GM21529 (cell line): ENCODE measurements at regions not wholly inside any gene's neighbourhood (a gene's known extent, or its start where the extent isn't known, plus 50 kb on each side); places are given as distances from the start of the nearest gene placed in this dataset.

ENCODE experiments used
- ATAC-seq: cut with Tn5 transposase; IDR thresholded peaks from one replicate; pipeline ENCODE4 v1.9.1; 2021; ENCODE audit not compliant: unreplicated experiment

GRCh38 chr5:97538912-97539311, 355.9 kb upstream of the RIOK2 start:
- ATAC-seq, result no peak

- no peak for ATAC-seq
Measured at GRCh38 chr5:97541864-97542263, 358.8 kb upstream of the RIOK2 start.

- ATAC-seq, result no peak
Measured at GRCh38 chr5:97542469-97542868, 359.4 kb upstream of the RIOK2 start.

GRCh38 chr5:97543166-97543565, 360.1 kb upstream of the RIOK2 start:
- ATAC-seq, result no peak

DNA sequence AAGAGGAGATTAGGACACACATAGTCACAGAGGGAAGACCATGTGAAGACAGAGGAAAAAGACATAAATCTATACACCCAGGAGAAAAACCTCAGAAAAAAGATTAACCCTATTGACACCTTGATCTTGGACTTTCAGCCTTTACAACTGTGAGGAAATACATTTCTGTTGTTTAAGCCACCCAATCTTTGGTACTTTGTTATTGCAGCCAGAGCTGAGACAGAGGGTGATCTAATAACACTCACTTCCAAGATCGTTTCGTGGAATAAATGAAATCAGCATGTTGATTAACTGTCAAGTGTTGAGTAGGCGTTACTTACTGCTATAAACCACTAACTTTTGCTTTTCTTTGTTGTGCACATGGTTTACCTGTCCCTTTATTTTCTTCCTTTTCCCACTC, 361.2 kb upstream of the RIOK2 start:
- ATAC-seq, result no peak

DNA sequence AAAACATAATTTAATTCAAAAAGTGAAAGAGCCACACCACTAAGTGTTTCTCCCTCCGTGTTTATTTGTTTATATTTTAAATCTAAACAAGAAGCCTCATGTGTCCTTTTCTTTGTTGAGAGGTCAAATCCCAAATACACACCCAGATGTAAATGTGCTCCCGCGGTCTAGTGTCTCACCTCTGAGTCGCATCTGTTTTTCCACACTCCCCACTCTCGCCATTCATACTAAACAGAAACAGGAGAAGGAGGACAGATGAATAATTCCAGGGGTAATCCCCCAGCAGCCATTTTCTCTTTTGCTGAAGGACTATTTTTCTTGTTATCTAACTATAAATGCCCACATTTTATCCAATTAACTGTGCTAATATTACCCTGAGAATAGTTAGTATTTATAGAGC, 361.6 kb upstream of the RIOK2 start:
- no peak for ATAC-seq

DNA sequence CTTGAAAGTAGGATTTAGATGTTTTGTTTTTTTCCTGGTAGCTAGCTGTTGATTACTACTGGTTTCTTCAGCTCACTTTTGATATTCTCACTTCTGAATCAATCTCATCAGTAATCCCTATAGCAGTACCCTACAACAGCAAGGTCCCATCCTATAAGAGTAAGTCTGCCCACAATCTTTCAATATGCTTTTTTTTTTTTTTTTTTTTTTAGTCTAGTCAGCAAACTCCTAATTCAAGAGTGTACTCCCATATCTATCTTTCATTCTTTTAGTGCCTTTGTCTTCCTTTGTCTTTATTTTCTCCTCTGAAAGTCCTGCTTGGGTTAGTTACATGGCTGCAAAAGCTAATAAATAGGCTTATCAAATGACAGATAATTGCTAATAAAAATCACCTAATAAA, 362.4 kb upstream of the RIOK2 start:
- no peak for ATAC-seq

- no peak for ATAC-seq
Measured at GRCh38 chr5:97545886-97546535, 363.0 kb upstream of the RIOK2 start.

DNA sequence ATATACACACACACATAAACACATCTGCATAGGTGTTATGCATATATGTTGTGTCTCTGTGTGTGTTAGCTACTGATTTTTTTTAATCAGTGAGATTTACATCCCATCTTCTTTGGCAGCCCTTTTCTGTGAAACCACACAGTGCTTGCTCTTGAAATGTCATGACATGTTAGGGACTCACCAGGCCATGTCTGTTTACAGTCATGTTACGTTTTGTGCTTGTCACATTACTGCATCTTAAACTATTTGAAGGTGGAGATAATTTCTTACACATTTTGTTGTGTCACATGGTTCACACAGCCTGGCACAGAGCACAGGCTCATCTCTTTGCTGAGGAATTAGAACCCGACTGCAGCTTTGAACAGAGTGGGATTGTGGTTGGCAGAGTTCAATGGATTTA, 364.4 kb upstream of the RIOK2 start:
- ATAC-seq, result no peak

DNA sequence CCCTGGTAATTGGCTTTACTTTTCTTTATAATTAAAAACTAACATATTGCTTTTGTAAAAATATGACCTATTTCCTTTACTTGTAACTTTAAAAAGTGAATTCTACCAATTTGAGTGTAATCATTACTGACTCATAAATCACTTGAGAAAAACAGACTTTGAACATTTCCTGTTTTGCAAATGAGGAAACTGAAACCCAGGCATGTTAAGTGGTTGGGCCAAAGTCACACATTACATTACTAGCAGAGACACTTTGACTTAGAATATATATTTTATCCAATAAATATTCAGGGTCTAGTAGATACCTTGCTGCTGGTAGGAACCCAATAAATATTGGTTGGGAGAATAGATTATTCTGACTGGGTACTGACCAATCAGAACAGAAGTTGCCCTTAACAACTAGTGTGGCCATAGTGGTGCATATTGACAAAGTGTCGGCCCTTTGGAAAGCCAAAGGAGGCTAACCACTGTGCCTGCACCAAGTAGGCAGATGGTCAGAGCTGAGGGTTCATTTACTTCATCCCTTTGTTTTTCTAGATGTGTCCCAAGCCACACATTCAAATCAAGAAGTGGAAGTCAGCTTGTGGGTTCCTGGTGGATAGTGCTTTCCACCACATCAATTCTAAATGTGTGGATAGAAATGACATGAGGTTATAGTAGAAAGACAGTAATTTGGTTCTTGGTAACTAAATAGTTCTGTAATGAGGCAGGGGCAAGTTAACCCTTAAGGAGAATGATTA, 365.1 kb upstream of the RIOK2 start:
- ATAC-seq, result peak; percentile 83

DNA sequence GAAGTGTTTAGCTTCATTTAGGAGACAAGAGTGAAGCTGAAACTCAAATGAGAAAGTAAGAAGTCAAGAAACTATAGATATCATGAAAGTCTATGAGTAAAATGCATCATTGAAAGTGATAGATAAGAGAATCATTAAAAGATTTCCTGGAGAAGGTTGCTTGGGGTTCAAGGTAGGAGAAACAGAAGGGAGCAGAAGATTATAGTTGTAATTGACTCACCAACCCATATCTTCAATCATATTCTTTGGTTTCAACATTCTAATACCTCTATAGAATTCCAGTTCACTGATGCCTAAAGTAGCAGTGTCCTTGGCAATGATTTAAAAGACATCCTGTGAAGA, 365.7 kb upstream of the RIOK2 start:
- ATAC-seq, result no peak

GRCh38 chr5:97549496-97549895, 366.4 kb upstream of the RIOK2 start:
- no peak for ATAC-seq

DNA sequence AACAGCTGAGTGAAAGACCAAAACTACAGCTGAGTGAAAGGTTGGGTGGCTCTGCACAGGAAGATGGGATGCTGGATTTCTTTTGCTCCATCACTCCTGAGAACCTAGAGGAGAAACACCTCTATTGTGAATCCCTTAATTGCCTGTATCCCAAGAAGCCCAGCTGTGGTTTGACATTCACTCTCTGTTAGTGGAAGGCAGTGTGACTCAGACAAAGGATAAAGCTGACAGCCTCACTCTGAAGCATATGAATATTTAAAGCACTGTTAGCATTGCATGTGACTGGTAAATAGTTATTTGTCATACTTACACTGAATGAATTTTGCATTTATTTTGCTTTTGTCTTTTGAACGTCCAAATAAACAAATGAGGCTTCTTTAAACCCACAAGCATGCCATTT, 367.1 kb upstream of the RIOK2 start:
- no peak for ATAC-seq

GRCh38 chr5:97550818-97551217, 367.8 kb upstream of the RIOK2 start:
- no peak for ATAC-seq

DNA sequence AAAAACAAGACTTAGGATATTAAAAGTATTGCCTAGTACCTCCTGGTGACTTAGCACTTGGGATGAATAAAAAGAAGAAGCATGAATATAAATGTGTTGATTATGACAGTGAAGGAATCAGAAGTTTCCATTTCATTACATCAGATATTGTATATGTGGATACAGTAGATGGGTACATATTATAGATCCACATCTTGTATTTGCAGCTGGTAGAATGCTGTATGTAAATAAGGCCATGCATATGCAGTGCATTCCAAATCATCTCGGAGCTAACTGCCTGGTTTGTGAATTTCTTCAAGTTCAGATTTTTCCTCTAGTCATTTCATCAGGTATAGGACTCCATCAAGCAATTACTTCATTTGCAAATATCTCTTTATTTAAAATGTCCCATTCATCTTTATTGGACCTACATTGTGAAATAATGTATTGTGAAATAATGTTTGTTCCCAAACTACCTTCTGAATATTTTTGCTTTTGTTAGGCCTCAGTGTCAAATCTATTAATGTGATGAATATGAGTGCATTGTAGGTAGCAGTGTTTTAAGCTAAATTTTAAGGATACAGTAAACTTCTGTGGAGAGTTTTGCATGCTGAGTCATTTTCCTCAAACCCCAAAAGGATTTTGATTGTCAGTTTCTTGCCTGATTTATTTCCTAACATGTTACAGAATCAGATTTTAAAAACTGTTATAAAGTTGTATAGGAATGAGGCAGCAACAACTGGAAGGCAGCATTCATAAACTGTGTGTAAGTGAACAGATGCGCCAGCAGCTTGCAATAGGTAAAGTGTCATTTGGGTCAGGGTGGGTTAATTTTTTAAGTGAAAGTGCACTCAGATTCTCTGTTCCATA, 370.8 kb upstream of the RIOK2 start:
- ATAC-seq, result no peak

DNA sequence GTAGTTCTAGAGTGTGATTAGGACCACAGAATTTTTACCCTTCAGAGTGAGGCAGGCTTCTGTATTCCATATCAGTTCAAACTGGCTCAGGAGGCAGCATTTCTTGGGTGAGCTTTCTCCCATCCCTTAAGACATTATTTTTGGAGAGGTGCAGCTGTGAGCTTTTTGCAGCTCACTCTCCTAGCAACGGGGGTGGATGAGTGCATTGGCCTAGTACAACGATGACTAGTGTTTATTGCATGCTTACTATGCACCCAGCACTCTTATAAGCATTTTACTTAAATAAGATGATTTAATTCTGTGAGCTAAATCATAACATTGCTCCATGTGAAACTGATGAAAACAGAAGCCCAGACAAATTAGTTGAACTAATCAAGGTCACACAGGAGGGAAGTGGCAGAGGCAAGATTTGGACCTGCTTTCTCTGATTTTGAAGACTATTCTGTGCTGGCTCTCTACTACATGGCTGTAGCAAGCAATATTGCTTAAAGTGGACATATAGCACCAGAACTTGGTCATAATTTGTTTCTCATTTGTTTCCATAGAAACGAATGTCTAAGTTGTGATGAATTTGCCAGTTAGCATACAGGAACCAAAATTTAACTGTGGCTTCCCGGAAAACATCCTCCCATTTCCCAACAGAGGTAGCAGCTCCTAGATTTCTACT, 372.1 kb upstream of the RIOK2 start:
- no peak for ATAC-seq

DNA sequence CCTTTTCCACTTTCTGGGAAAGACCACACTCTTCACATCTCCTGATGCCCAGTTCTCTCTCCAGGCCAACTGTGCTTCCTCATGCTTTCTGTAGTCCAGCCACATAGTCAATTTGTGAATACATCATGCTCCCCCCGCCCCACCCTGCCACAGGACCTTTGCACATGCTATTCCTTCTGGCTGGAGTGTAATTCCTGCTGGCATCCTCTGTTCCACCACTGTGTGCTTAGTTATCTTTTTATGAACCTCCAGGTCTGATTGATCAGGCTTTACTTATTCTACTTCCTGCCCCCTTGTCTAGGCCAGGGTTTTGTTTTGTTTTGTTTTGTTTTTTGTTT, 372.6 kb upstream of the RIOK2 start:
- ATAC-seq, result no peak

DNA sequence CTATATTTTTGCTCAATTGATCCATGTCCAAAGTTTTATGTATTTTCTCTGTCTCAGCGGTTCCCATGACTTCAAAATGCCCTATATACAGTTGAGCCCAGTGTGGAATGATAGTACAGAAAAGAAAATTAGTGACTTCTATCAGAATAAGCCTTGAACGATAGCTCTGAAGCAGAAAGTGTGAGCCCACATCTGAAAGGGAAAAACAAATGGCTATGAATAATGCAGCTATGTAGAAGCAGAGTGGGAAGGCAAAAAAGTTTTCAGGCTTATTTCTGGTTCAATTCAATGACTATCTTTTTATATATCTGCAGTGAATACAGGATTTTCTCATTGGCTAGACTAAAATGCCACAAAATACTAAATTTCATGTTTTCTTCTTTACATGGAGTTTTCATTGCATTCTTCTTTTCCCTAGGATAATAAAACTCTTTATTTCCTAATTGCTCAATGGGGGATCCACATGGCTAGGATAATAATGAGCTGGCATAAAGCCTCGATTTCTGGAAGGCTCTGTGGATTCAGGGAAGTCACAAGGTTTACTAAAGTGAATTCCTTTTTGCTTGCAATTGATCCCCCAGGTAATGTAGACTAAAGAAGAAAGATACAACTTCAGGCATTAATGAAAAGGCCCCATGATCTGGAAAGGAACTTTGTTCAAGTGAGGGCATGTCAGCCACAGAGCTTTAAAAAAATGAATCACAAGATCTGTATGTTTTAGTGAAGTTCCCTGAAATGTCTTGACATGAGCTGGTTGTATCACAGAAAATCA, 377.0 kb upstream of the RIOK2 start:
- no peak for ATAC-seq

- no peak for ATAC-seq
Measured at GRCh38 chr5:97560599-97560993, 377.5 kb upstream of the RIOK2 start.

DNA sequence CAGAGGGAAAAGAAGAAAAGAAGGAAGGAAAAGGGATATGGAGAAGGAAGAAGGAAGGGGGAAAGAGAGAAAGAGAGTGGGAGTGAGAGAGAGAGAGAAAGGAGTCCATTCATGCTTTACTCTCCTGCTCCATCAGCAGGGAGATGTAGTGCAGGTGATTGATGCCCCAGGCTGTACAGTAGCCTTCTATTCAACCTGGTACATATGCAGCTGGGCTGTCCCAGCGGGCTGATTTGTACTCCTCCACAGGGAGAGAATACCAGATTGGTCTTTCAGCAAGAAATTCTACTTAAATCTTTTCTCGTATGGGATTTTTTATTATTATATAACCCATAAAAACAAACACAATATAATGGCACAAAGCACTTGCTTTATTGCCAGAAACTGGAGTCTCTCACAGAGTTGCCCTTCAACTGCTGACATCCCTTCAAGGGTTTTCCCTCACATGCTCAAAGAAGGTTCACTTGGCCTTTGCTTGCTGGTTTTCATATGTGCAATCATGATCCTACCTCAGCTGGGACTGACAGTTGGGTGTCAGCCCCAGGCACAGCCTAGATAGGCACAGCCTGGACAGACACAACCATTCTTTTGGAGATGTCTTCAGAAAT, 380.1 kb upstream of the RIOK2 start:
- ATAC-seq, result no peak

DNA sequence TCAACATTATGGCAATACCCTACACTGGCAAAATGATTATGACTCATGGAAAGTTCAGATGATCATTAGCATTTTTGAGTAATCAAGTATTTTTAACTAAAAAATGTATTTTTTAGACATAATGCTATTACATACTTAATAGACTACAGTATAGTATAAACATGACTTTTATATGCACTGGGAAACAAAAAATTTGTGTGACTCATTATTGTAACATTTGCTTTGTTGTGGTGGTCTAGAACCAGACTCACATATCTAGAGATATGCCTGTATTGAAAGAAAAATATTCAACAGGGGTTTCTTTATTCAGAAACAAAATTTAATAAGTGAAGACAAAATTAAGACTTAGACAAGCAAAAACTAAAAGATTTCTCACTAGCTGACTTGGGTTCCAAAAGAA, 385.3 kb upstream of the RIOK2 start:
- no peak for ATAC-seq
